ENCODE measurements at regions not wholly inside any gene's neighbourhood (a gene's known extent, or its start where the extent isn't known, plus 50 kb on each side); places are given as distances from the start of the nearest gene placed in this dataset.

- intact Hi-C loops (cut with DNase I; ENCODE audit: low total_unique reads): no loop called here
- Histone ChIP-seq H3K27ac (no peak overlapping the region), H3K27me3 (replicated peaks in 1 of 7) (peaks cover 0 to 6% (median 0%) of the 10 kb centered on the region in 7 donors), H3K9me3 (no peaks in the 10 kb centered on the region), H3K36me3 (no peaks in the 10 kb centered on the region), H3K4me1 (peaks cover 0 to 8% (median 1%) of the 10 kb centered on the region in 6 donors), H3K4me3 (no peak overlapping the region)
- 57 to 60% (median 59%) methylated on average over 7 of the region's 7 CpGs for WGBS, 5 donors
- TF ChIP-seq CTCF (IDR thresholded peaks at IDR 0.05 in 8 of 11, conservative IDR thresholded peaks at IDR 0.05 in 3 of 11): no peak
- no peak for TF ChIP-seq POLR2AphosphoS5 (IDR thresholded peaks at IDR 0.05)
- no peak for TF ChIP-seq POLR2A (IDR thresholded peaks at IDR 0.05)
- DNase-seq: no peak
Measured at GRCh38 chr1:227424159-227424680, 105.9 kb upstream of the CDC42BPA start.

DNA sequence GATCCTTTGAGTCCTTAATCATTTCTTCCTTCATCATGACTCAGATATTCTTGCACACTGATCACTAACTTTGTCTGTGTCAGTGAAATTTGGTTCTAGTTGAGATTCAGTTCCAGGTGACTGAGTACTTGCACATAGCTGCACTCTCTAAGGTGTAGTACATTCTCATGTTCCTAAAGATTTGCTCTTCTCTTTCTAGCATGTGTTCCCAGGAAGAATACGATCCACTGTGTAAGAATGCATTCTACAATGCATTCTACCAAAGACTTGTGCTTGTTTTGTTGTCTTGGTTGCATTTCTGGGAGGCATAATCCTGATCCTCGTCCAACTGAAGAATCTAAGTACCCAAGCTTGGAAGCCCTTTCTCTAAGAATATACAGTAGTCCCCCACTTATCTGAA lies 104.3 kb upstream of the CDC42BPA start:
- H3K4me3 ChIP-seq: no peak overlapping the region
- H3K27me3 ChIP-seq (replicated peaks in 1 of 7): peaks cover 0 to 6% (median 0%) of the 10 kb centered on the region in 7 donors
- TF ChIP-seq POLR2AphosphoS5 (IDR thresholded peaks at IDR 0.05) (no peak), CTCF (IDR thresholded peaks at IDR 0.05 in 8 of 11, conservative IDR thresholded peaks at IDR 0.05 in 3 of 11) (no peak), POLR2A (IDR thresholded peaks at IDR 0.05) (no peak)
- H3K27ac ChIP-seq: no peak overlapping the region
- WGBS, 5 donors: 77 to 97% (median 90%) methylated on average over 2 of the region's 2 CpGs
- no peak for DNase-seq
- no peaks in the 10 kb centered on the region for H3K36me3 ChIP-seq
- intact Hi-C loops (cut with DNase I; ENCODE audit: low total_unique reads): no loop called here
- no peaks in the 10 kb centered on the region for H3K4me1 ChIP-seq
- H3K9me3 ChIP-seq: no peaks in the 10 kb centered on the region

DNA sequence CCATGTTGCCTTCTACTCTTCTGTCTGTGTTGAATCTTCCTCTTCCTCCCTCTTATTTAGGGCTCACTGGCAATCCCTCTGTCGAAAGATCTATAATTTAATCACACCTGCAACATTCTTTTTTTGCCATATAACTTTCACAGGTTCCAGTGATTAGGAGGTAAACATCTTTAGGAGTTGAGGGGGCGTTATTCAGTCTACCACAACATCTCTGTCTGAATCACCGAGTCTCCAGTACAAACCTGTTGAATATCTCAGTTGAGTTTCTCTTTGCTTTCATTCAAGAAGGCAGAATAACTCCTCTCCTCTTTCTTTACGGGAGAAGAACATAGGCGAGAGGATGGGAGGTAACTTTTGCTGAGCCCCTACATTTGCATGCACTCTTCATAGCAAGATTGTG lies 101.9 kb upstream of the CDC42BPA start:
- Histone ChIP-seq H3K36me3 (no peaks in the 10 kb centered on the region), H3K4me3 (no peak overlapping the region), H3K9me3 (no peaks in the 10 kb centered on the region), H3K27ac (no peak overlapping the region), H3K27me3 (replicated peaks in 1 of 7) (peaks cover 0 to 9% (median 0%) of the 10 kb centered on the region in 7 donors), H3K4me1 (no peaks in the 10 kb centered on the region)
- intact Hi-C loops (cut with DNase I; ENCODE audit: low total_unique reads): no loop called here
- DNase-seq: no peak
- TF ChIP-seq CTCF (IDR thresholded peaks at IDR 0.05 in 8 of 11, conservative IDR thresholded peaks at IDR 0.05 in 3 of 11) (no peak), POLR2AphosphoS5 (IDR thresholded peaks at IDR 0.05) (no peak), POLR2A (IDR thresholded peaks at IDR 0.05) (no peak)
- WGBS, 5 donors: 83 to 89% (median 86%) methylated on average over 5 of the region's 5 CpGs

DNA sequence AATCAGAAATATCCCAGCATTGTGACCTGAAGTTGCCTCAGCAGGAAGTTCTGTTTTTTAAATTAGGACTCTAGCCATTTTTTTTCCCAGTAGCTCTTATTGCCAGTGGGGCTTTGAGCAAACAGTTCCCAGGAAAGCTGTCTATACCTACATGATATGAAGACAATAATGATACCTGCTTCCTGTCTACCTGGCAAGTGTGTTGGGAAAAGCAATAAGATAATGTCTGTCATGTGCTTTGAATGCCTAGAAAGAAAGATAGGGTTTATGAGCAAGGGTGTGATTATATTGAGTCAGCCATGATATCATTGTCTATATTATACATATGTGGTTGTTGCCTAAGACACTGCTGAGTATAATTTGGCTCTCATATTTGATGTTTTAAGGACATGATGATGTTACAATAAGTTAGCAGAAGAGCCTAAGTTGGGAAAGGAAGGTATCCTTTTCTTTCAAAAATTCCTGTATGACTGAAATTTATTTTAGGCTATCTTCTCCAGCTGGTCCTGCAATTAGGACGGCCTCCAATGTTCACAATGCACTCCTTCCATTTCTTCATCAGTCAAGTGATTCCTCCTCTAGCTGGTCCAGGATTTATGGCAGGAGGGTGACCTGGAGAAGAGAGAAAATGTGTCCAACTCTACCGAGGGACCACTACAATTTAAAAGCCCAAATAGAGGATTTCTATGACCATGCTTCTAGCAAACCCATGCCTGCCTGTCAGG lies 99.6 kb upstream of the CDC42BPA start:
- H3K36me3 ChIP-seq: no peaks in the 10 kb centered on the region
- H3K27ac ChIP-seq: no peak overlapping the region
- H3K4me3 ChIP-seq: no peak overlapping the region
- H3K9me3 ChIP-seq: no peaks in the 10 kb centered on the region
- no peaks in the 10 kb centered on the region for H3K4me1 ChIP-seq
- H3K27me3 ChIP-seq (replicated peaks in 1 of 7): peaks cover 0 to 9% (median 0%) of the 10 kb centered on the region in 7 donors
- 88 to 95% (median 91%) methylated on average over 2 of the region's 2 CpGs for WGBS, 5 donors
- intact Hi-C loops (cut with DNase I; ENCODE audit: low total_unique reads): no loop called here
- no peak for DNase-seq
- TF ChIP-seq CTCF (IDR thresholded peaks at IDR 0.05 in 8 of 11, conservative IDR thresholded peaks at IDR 0.05 in 3 of 11) (no peak), POLR2AphosphoS5 (IDR thresholded peaks at IDR 0.05) (no peak), POLR2A (IDR thresholded peaks at IDR 0.05) (no peak)
